GM12874 (cell line): ENCODE measurements at regions not wholly inside any gene's neighbourhood (a gene's known extent, or its start where the extent isn't known, plus 50 kb on each side); places are given as distances from the start of the nearest gene placed in this dataset.

ENCODE experiments used
- TF ChIP-seq, protein P1 (sequence below): IDR thresholded peaks from 2 replicates; pipeline ENCODE4 v1.5.1; 2011; ENCODE audit warnings: low read depth, mild to moderate bottlenecking, control low read depth, low read length, moderate library complexity; ENCODE audit not compliant: insufficient read depth

DNA sequence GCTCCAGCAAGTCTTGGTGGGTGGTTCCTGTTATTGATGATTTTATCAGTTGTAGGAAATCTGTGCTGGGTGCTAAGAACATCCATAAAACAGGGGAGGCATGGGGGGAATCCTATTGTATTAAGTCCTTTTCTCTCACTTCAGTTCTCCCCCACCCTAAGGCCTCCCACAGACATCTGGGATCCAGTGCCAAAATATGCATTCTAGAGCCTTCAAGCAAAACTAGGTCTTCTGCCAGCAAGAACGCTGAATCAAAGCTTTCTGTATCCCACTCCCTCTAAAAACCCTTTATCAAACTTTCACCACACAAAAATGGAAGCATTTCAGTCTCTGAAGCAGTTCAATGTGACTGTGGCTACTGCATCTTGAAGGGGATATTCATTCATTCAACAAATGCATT, 281.9 kb downstream of the GAS1 start:
- TF ChIP-seq, protein P1, sequence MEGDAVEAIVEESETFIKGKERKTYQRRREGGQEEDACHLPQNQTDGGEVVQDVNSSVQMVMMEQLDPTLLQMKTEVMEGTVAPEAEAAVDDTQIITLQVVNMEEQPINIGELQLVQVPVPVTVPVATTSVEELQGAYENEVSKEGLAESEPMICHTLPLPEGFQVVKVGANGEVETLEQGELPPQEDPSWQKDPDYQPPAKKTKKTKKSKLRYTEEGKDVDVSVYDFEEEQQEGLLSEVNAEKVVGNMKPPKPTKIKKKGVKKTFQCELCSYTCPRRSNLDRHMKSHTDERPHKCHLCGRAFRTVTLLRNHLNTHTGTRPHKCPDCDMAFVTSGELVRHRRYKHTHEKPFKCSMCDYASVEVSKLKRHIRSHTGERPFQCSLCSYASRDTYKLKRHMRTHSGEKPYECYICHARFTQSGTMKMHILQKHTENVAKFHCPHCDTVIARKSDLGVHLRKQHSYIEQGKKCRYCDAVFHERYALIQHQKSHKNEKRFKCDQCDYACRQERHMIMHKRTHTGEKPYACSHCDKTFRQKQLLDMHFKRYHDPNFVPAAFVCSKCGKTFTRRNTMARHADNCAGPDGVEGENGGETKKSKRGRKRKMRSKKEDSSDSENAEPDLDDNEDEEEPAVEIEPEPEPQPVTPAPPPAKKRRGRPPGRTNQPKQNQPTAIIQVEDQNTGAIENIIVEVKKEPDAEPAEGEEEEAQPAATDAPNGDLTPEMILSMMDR, result no peak

GRCh38 chr9:86664603-86665002, 282.7 kb downstream of the GAS1 start:
- TF ChIP-seq, protein P1, result no peak

DNA sequence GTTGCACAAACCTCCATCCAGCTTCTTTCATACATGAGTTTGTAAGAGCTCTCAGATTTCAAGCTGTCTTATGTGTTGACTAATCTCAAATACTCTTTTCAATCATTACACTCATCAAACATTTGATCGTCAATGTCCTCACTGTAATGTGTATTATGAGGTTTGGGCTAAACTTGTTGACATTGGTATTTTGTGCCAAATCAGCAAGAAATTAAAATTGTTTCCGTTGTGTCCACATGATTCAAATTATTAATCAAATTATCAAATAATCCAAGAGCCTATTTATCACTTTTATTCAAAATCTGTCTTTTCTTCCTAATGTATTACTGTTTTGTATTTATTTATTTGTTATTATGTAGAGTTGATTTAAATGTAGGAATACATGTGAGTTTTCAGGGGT, 283.4 kb downstream of the GAS1 start:
- TF ChIP-seq, protein P1, result no peak

DNA sequence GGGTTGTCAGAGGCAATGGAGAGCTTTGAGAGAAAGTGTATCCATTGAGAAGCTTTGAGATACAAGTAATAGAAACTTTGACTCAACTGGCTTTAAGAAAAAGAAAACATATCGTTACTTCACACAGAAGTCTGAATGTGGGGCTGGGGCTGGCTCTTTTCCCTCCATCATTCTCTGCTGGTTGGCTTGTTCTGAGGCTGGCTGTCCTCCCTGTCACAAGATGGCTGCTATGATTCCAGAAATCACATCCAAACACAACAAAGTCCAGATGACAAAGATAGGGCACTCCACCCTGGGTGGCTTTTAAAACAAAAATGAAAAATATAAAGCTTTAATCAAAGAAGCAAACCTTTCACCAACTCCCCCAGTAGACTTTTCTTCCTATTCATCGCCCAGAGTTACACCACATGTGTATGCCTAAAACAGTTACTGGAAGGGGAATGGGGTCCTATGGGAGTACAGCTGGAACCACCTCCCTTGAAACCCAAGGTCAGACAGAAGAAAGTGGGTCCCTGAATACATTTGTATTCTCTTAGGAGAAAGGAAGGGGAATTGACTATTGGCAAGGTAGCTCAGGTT, 284.3 kb downstream of the GAS1 start:
- TF ChIP-seq, protein P1, result no peak

DNA sequence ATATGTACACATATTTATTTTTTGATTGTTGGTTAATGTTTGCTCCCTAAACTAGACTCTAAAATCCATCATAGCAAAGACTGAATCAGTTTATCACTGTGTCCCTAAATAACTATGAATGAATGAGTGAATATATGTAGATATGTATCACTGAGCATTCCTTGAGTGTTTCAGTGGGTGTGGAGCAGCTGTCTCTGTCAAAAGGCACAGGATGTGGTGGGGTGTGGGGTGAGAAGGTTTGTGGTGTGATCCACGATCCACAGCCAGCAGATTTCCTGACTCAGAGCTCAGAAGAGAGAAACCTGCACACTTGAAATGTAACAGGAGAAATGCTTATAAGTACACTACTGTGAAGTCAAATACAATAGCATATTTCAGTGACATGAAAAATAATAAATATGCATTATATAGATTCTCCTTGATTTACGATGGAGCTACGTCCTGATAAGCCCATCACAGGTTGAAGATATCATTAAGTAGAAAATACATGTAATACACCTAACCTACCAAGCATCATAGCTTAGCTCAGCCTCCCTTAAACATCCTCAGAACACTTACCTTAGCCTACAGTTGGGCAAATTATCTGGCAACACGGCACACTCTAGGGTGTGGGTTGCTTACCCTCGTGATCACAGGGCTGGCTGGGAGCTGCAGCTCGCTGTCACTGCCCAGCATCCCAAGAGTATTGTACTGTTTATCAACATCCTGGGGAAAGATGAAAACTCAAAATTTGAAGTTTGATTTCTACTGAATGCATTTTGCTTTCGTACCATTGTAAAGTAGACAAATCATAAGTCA, 287.0 kb downstream of the GAS1 start:
- TF ChIP-seq, protein P1, result no peak

- TF ChIP-seq, protein P1, result no peak
These were observed 287.8 kb downstream of the GAS1 start for GRCh38 chr9:86659413-86660046.

- TF ChIP-seq, protein P1, result no peak
These were observed 292.2 kb downstream of the GAS1 start for GRCh38 chr9:86655147-86655546.
